ENCODE measurements at regions not wholly inside any gene's neighbourhood (a gene's known extent, or its start where the extent isn't known, plus 50 kb on each side); places are given as distances from the start of the nearest gene placed in this dataset.

DNA sequence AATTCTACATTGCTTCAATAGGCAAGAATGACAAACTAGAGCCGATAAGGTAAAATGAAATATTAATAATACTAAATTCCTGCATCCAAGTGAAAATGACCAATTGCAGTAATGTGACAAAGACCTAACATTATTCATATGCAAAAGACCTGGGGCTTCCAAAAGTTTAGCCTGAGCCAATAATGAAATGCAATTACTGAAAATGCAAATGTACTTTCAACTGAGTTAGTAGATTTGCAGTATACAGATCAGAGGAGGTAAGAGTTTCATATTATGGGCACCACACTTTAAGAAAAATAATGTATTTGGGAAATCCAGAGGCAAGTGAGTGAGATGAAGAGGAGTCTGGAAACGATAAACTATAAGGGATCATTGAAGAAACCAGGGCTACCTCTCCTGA, 193.7 kb upstream of the GMDS start:
- TF ChIP-seq CTCF (IDR thresholded peaks at IDR 0.05): no peak
- TF ChIP-seq POLR2AphosphoS5 (IDR thresholded peaks at IDR 0.05): no peak
- no peak for TF ChIP-seq POLR2A (IDR thresholded peaks at IDR 0.05)
